HG03060 (cell line): ENCODE measurements at regions not wholly inside any gene's neighbourhood (a gene's known extent, or its start where the extent isn't known, plus 50 kb on each side); places are given as distances from the start of the nearest gene placed in this dataset.
"Not testable (repeated sequence)": the region's sequence is repeated elsewhere in the genome, so short reads cannot be mapped to it uniquely, and the experiment has no call there.

Source experiments
- ATAC-seq: cut with Tn5 transposase; IDR thresholded peaks from one replicate; pipeline ENCODE4 v1.9.1; 2021; ENCODE audit warnings: low read depth, moderate number of reproducible peaks; ENCODE audit not compliant: unreplicated experiment

DNA sequence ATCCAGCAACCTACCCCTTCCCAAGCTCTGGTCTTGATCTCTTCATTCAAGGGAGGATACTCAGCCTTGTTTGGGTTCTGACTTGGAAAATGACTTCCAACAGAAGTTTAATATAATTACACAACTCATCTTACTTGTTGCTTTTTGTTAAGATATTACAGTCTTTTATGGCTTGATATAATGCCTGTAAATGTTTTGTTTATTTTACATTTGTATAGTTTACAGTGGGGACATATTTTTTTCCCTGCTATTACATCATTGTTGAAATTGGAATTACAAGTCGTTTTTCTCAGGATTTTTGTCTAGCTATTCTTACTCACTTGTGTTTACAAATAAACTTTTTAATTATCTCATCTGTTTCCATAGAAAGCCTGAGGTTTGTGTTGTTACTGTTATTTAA lies 436.0 kb downstream of the CNTNAP4 start:
- ATAC-seq, result no peak

DNA sequence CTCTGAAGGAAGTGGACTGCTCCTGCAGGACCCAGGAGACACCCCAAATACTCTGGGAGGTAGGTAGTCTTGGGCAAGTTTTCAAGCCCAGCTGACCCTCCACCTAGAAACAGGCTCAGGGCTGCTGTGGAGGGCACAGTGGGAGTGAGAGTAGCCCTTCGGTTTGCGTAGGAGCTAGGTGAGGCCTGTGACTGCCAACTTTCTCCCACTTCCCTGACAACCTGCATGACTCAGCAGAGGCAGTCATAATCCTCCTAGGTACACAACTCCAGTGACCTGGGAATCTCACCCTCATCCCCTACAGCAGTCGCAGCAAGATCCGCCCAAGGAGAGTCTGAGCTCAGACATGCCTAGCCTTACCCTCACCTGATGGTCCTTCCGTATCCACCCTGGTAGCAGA lies 439.1 kb downstream of the CNTNAP4 start:
- not testable (repeated sequence) for ATAC-seq

DNA sequence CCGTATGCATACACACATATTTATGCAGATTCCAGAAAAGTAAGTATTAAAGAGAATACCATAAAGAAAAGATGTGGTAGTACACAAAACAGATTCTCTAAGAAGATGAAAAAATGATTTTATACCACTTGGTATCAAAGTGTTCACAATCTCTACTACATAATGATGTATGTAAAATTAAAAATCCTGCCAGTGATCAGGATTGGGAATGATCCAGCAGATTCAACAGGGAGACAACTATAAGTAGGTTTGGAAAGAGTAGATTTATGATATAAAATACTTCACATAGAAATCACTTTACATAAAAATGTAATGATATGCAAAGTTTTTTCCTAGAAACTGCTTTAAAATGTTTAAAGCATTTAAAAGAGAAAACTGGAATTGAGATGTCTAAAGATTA lies 447.0 kb downstream of the CNTNAP4 start:
- ATAC-seq, result no peak

DNA sequence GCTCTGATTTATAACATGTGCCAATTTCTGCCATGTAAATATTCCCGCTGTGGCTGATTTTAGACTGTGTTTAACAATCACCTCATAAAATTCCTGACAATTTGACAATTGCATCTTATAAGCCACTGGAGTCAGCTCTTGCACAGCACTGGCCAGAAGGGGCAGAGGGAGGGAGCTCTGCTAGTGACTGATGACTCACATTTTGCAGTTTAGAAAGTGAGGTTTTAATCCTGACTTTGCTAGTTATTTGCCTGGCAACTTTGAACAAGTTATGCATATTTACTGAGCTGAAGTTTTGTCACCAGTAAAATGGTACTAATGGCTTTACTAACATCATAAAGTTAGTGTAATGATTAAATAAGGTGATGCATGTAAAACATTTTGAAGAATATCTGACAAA lies 452.3 kb downstream of the CNTNAP4 start:
- ATAC-seq, result no peak

DNA sequence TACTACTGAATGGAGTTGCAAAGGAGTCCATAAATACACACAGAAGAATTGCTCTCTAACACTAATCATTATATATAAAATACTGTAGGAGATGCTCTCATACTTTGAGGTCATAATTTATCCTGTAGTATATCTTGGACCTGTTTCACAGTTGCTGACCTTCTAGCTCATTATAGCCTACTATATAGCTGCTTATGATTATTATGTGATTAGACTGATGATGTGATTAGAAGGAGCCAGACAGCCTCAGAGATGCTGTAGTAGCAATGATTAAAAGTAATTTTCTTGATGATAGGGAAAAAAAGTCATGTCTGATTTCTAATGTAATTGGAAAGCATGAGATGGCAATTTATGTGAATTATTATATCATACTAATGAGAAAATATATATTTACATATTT lies 455.7 kb downstream of the CNTNAP4 start:
- no peak for ATAC-seq

DNA sequence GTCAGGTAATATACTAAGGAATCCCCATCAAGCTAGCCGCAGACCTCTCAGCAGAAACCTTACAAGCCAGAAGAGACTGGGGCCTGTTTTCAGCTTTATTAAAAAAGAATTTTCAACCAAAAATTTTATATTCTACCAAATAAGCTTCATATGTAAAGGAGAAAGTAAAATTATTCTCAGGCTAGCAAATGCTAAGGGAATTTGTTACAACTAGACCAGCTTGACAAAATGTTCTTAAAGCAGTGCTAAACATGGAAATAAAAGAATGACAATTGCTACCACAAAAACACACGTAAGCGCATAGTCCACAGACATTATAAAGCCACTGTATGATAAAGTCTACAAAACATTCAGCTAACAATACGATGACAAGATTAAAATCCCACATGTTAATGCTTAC lies 449.4 kb upstream of the MON1B start:
- ATAC-seq, result no peak

DNA sequence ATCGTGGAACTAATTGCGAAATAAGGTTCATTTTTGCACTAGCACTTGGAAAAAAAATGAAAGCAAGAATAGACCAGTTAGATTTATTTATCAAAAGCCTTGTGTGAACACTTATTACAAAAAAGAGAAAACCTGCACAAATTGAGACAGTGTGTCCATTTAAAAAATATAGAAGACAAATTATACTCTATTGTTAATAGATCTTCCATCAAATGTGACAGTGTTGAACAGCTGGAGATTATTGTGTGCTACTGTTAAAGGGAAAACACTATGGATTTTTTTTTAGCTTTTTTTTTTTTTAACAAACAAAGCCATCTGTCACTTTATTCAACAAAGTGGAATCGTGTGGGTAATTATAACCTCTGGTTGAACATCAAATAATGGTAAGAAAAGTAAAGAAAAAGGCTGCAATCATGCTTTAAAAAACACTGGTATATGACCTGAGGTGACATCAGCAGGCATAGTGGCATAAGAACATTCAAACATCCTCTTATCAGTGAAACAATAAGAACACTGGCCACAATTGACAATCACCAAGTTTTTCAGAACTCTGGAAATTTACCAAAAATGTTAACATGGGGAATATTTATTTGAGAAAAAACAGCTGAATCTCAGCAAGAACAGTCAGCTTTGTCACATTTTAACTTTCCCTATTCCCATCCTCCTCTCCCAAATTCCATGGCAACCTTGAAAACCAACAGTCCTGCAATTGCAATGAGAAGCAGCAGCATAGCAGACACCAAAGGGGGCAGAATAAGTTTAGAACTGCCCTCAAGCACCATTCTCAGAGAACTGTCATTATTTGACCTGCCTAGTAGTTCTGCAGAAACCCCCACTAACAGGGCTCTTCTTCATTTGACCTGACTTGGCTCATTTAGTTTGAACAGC lies 442.3 kb upstream of the MON1B start:
- ATAC-seq, result no peak

DNA sequence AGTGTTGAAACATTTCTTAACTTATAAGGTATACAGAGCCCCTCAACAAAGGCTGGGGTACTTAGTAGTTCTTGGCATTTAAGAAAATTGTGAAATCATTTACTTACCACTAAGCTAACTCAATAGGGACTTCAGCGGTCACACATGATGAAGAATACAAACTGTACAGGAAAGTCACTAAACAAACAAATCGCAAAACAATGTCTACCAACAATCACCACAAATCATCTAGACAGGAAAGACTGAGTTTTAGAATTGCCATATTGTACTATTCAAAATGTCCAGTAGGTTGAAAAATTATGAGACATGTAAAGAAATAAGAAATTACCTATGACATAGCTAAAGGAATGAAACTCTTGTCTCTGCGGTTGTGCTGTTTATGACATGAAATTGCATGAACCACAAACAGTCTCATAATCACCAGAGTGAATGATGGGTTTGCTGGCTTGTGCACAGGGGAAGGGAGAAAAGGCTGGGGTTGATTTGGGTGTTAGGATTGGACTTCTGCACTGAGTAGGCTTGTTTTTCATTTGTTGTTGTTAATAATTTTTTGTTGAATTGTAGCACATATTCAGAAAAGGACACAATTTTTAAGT lies 441.1 kb upstream of the MON1B start:
- ATAC-seq, result no peak

DNA sequence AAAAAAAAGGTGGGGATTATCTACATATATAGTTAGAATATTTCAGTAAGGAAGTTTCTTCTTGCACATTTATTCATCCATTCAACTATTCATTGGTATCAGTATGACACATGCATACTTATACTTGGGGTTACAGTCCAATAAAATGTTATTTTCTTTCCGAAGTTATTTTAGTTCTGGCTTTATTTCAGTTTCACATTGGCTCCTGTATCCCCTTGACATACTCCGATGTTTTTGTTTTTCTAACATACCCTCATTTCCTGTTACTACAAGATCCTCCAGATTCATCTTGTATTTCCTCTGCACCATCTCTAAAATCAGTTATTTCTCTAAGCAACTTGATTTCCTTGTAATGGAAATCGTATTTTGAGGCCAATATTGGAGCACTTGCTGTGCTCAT lies 435.5 kb upstream of the MON1B start:
- no peak for ATAC-seq

DNA sequence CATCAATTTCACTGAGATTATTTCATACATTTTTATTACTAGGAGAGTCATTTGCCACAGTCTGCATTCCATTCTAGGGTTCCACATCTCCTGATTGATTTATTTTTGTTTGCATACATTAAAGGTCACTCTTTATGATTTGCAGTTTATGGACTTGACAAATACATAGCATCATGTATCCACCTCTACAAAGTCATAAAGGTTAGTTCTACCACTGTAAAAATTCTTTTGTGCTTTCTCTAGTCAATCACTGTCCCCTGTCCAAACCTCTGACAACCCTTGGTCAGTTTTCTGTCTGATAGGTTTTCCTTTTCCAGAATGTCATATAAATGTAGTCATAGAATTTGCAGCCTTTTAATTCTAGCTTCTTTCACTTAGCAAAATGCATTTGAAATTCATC lies 434.6 kb upstream of the MON1B start:
- no peak for ATAC-seq

DNA sequence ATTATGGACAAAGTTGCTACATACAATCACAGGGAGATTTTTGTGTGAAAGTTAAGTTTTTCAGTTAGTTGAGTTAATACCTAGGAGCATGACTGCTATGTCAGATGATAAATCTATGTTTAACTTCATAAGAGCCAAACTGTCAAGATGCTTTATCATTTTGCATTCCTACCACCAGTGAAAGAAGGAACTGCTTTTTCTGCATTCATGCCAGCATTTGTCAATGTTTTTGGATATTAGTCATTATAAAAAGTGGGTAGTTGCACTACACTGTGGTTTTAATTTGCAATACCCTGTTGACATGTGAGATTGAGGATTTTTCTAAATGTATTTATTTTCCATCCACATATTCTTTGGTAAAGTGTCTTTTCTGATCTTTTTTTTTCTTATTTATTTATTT lies 434.0 kb upstream of the MON1B start:
- ATAC-seq, result no peak

DNA sequence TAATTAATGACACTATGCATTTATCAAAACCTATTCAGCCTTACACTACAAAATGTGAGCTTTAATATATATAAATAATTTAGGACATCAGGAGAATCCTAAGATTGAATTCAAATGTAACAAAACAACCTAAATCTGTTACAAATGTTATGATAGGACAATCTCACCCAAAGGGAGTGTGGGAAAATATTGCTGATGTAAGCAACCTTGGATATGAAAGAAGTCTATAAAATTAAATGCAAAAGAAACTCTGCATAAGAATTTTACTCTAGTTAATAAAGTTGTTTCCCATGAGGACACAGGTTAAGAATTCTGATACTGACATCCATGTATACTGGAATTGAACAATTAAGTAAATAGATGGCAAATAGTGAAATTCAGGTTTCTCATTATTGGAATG lies 424.5 kb upstream of the MON1B start:
- ATAC-seq, result no peak

DNA sequence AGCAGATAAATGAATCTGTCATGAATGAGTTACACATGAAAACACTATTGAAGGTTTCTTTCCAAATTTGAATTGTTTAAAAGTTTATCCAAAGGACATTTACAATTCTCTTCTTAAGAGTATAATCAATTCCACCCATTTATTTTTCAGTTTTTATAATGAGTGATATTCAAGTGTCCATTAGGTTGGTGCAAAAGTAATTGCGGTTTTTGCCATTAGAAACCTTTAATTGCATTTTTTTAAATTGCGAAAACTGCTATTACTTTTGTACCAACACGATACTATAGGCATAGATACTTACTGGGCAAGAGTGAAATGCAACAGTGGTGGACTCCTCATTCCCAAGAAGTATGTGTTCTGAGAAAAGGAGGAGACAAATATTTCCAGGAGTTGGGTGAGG lies 422.7 kb upstream of the MON1B start:
- ATAC-seq, result no peak

DNA sequence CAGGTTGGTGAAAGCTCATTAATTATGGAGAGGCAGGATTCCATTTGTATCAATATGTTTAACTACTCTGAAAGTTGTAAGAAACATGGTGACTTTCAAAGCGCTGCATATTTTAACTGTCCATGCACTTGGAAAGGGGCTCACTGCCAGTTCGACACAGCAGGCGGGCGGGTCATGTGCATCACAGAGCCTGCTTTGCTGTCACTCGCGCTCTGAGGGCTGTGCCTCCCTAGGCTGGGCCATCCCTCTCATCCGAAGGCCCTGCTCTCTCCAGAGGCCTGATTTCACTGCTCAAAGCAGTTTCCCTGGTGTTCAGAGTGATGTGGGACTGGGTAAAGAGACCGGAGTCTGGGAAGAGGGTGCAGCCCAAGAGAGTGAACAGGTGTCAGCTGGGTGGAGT lies 422.0 kb upstream of the MON1B start:
- no peak for ATAC-seq

DNA sequence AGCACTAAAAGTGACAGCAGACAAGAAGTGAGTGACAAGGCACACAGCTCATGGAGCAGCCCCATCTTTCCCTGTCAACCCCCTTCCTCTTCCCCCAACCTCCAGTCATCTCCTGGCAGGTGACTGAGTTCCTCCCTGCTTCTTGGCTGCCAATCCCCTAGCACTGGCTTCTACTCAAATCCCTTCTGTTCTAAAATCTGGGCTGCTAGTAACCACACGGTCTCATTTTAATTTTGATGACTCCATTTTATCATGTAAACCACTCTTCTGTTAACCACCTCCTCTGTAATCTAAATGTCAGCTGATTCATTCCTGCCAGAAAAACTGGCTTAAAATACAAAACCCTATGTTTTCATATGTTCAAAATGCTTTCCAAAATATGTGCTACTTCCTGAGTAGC lies 419.8 kb upstream of the MON1B start:
- ATAC-seq, result no peak

DNA sequence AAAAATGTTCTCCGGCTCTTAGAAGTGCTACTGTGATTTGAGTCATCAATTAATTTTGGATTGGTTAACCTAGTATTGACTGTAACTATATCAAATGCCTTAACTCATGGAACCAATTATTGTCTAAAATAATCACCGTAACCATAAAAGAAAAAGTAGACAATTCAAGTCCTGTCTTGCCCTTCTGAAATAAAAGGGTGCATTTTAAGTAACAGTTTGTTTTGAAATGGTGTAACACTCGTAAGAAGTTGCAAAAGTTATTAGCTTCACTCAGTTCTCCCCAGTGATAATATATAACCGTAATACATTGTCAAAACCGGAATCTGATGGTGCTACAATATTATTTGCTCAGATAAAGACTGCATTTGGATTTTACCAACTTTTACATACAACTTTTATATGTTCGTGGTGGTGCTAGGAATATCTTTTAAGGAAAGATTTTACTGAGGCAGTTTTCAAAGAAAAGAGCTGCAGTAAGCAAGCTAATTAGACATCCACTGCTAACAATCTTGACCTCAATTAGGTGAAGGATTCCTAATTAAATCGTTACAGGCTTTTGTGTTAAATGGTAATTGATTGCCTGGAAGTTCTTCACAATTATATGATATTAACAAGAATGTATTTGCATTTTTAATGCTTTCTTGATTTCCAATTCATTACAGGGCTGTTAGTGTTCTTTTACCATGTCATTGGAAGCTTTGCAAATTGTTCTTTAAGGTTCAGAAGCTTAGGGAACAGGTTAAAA lies 413.1 kb upstream of the MON1B start:
- no peak for ATAC-seq

DNA sequence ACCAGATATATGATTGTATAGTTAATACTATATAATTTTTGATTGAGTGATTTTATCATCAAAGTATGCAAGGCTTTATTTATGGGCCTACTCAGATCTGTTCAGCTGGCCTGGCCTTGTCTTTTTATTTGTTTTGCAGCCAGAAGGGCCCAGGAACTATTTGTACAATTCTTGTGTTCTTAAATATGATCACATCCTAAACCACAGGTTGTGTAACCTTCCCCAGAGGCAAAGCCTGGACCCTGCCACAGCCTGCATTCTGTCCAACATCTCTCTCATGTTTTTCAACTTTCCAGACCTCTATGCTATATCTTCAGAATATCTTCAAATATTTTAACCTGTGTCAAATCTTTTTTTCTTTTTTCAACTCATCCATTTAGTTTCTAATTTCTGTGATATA lies 410.4 kb upstream of the MON1B start:
- ATAC-seq, result no peak

DNA sequence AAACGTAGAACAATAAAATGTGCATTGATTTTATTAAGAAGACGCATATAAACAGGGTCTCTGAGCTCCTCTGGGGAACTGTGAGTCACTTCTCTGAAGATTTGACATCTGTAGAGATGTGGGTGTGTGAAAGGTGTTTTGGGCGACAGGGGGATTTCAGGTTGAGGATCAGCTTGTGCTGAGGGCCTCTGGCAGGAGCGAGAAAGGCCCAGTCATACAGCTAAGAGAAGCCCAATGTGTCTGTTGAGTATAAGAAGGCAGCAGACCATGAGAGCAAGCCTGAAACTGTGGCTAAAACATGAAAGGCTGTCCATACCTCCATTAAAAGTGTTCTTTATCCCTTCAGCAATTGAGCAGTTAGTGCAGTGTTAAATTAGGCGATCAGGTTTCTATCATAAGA lies 406.5 kb upstream of the MON1B start:
- no peak for ATAC-seq

DNA sequence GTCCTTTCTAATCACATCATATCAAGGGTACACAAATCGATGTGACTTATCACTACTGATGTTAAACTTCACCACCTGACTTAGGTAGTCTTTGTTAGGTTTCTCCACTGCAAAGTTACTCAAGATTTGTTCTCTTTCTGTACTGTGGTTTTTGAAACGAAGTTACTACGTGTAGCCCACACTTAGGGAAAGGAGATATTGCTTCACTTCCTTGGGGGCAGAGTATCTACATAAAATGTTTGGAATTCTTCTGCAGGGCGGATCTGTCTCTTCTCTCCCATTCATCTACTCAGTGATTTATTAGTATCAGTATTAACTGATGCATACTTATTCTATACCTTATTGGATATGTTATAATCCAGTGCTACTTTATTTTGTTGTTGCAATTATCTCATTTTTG lies 403.6 kb upstream of the MON1B start:
- no peak for ATAC-seq

DNA sequence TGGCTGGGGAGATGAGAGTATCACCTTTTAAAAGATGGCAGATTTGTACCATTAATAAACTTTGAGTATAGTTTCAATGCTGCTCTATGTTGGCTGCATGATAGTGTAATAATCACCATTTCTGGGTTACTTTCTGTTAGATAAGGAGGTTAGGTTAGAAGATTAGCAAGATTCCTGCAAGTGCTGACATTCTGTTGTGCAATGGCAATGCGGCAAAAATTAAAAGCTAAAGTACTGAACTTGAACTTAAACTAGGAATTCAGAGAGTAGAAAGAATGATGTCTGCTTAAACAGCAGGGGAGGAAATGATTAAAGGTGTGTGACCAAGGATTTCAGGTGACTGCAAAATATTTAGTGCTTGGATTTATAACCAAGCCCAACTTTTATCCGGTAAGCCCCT lies 399.8 kb upstream of the MON1B start:
- ATAC-seq, result no peak

DNA sequence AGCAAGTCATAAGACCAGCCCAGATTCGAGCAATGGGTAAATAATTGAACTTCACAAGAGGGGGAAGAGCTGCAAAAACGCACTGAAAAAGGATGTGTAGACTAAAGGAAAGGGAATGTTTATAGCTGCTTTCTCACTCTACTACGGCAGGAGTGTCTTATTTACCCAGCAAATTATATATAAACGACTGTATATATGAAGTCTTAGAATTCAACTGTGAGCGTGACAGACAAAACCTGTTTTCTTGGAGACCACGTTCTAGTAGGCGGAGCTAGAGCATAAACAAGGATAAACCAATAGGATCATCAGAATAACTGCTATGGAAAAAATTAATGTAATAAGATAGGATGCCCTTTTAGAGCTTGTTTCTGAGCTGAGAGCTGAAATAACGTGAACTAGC lies 394.6 kb upstream of the MON1B start:
- ATAC-seq, result no peak

DNA sequence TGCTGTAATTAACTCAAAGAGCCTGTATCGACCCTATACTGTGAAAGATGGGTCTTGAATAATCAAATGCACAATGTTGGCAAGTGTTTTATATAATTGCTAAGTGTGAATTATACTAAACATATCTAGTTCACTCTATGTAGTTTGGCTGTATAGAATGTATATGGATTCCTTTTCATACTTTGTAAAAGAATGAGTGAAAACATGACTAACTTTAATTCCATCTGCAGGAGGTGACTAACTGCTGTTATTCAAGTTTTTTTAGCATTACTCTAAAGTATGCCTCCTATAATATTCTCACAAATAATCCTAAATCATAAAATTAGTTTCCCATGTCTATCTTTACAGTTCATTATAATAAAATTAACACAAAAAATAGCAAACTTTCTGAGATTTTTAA lies 394.0 kb upstream of the MON1B start:
- no peak for ATAC-seq
